ENCODE measurements at regions not wholly inside any gene's neighbourhood (a gene's known extent, or its start where the extent isn't known, plus 50 kb on each side); places are given as distances from the start of the nearest gene placed in this dataset.

GRCh38 chr5:1723957-1724821, 75.4 kb downstream of the MRPL36 start:
- TF ChIP-seq CTCF (IDR thresholded peaks at IDR 0.05) = no peak
- TF ChIP-seq POLR2A (IDR thresholded peaks at IDR 0.05) = no peak
- no peak for TF ChIP-seq POLR2AphosphoS5 (IDR thresholded peaks at IDR 0.05; ENCODE audit: insufficient read depth in 1 of 2, low read depth in 1 of 2)
